Upper lobe of left lung (tissue), 6 donors: ENCODE measurements at regions not wholly inside any gene's neighbourhood (a gene's known extent, or its start where the extent isn't known, plus 50 kb on each side); places are given as distances from the start of the nearest gene placed in this dataset.
A peak's percentile ranks its signal among the peaks of the same experiment; 100 is the strongest.

Experiments used
- ATAC-seq, 2 donors: fragments of 200-7000 bp; cut with Tn5 transposase; one replicate each; pipeline ENCODE4 v1.9.1; 2022; ENCODE audit warnings: mild to moderate bottlenecking in 2 of 2, moderate library complexity in 2 of 2; ENCODE audit not compliant: low FRiP score in 2 of 2
- DNase-seq, 2 donors: peaks; one replicate each; pipeline ENCODE4 v3.0.0-alpha.2; 2019 to 2020
- H3K27ac ChIP-seq, 4 donors: fragments of 200-600 bp; sonication (generic); one replicate each; pipeline ENCODE4 v1.5.1; 2016 to 2019
- H3K27me3 ChIP-seq, 4 donors: fragments of 200-600 bp; sonication (generic); one replicate each; pipeline ENCODE4 v1.5.1; 2017 to 2019
- H3K36me3 ChIP-seq, 4 donors: fragments of 200-600 bp; sonication (generic); one replicate each; pipeline ENCODE4 v1.5.1; 2016 to 2019
- H3K4me1 ChIP-seq, 4 donors: fragments of 200-600 bp; sonication (generic); one replicate each; pipeline ENCODE4 v1.5.1; 2018 to 2019
- H3K4me3 ChIP-seq, 4 donors: fragments of 200-600 bp; sonication (generic); one replicate each; pipeline ENCODE4 v1.5.1; 2017 to 2019; ENCODE audit warnings: mild to moderate bottlenecking in 2 of 4, moderate library complexity in 1 of 4
- H3K9me3 ChIP-seq, 4 donors: fragments of 200-600 bp; sonication (generic); one replicate each; pipeline ENCODE4 v1.5.1; 2018 to 2019
- CTCF ChIP-seq, 6 experiments: fragments of 450-650 bp in 4 of 6; fragments of 200-600 bp in 2 of 6; sonication (generic) in 2 of 6; IDR thresholded peaks; one replicate each; pipeline ENCODE4 v1.5.1; 2016 to 2019; ENCODE audit warnings: antibody characterized with exemption in 6 of 6
- EP300 ChIP-seq, 4 donors: sonication (generic); formaldehyde crosslinking; IDR thresholded peaks; one replicate each; pipeline ENCODE4 v1.5.1; 2017; ENCODE audit warnings: antibody characterized with exemption in 4 of 4, control low read depth in 2 of 4
- POLR2A ChIP-seq, 4 donors: fragments of 450-650 bp; IDR thresholded peaks; one replicate each; pipeline ENCODE4 v1.5.1; 2016 to 2017; ENCODE audit warnings: antibody characterized with exemption in 4 of 4, mild to moderate bottlenecking in 2 of 4
- POLR2AphosphoS5 ChIP-seq, 2 donors: sonication (generic); formaldehyde crosslinking; IDR thresholded peaks; one replicate each; pipeline ENCODE4 v1.5.1; 2017; ENCODE audit warnings: antibody characterized with exemption in 2 of 2
- WGBS, 2 donors: methylation state at CpG; one replicate each; pipeline ENCODE4 v1.1.5; 2017 to 2018; 5-methylcytosine and 5-hydroxymethylcytosine counted together
- donor health status: DM: no; HTN: no; CAD: no; lungs with moderate emphysema.
- donor health status: DM: no; HTN: yes; CAD: no; lungs with severe emphysema.

DNA sequence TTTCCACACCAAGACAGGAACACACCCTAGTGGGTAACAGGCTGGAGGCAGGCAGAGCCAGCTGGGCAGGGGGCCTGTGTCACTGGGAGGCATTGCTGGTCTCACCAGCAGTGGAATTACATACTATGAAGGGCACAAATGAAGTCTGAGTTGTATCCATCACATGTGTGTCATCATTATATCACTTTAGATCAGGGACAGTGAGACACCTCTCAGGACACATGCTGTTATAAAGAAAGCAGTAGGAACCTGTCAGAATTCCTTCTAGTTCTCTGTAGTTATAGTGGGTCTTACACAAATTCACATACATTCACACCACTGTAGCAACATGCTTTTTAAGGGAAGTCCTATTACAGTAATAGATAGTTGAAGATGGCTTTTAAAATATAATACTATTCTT lies 63.5 kb upstream of the FYN start:
- H3K27ac ChIP-seq, result no peak overlapping the region
- no peaks in the 10 kb centered on the region for H3K4me1 ChIP-seq
- no peak overlapping the region for H3K4me3 ChIP-seq
- TF ChIP-seq POLR2A (IDR thresholded peaks at IDR 0.05) (no peak), POLR2AphosphoS5 (IDR thresholded peaks at IDR 0.05) (no peak), CTCF (IDR thresholded peaks at IDR 0.05) (no peak), EP300 (IDR thresholded peaks at IDR 0.05) (no peak)
- H3K9me3 ChIP-seq, result peaks cover 0 to 5% (median 1%) of the 10 kb centered on the region in 4 donors
- DNase-seq (peak in 1 of 2 donors; percentile 17), ATAC-seq (no peak)
- no peaks in the 10 kb centered on the region for H3K27me3 ChIP-seq
- H3K36me3 ChIP-seq, result no peaks in the 10 kb centered on the region

GRCh38 chr6:111938710-111939109 lies 65.5 kb upstream of the FYN start:
- H3K4me1 ChIP-seq, result no peaks in the 10 kb centered on the region
- ATAC-seq (peak in 1 of 2 donors; percentile 42), DNase-seq (no peak)
- peaks cover 0 to 3% (median 0%) of the 10 kb centered on the region in 4 donors for H3K9me3 ChIP-seq
- 55 to 79% methylated on average over 2 to 4 of the region's 4 CpGs for WGBS, 2 donors
- TF ChIP-seq POLR2AphosphoS5 (IDR thresholded peaks at IDR 0.05), result no peak
- TF ChIP-seq CTCF (IDR thresholded peaks at IDR 0.05), result no peak
- TF ChIP-seq POLR2A (IDR thresholded peaks at IDR 0.05), result no peak
- TF ChIP-seq EP300 (IDR thresholded peaks at IDR 0.05), result no peak
- H3K27me3 ChIP-seq, result no peaks in the 10 kb centered on the region
- H3K27ac ChIP-seq, result no peak overlapping the region
- no peak overlapping the region for H3K4me3 ChIP-seq
- no peaks in the 10 kb centered on the region for H3K36me3 ChIP-seq

DNA sequence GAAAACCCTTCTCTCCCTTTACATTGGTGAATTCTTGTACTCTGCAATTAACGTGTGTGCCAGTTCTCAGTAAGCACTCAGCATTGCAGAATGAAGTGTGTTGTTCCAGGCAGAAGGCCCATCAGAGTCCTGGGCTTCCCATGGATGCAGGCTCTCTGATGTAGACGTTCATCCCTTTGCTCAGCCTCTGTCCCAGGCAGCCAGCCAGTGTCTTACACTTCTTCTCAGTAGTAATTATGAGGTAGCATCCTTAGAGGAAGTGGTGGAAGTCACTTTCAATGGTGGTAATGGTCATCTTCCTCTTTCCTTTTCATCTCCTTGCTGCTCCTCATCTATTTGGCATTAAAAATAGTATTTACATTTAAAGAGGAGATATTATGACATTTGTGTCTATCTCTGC lies 66.7 kb upstream of the FYN start:
- H3K4me3 ChIP-seq, result no peak overlapping the region
- WGBS, 2 donors, result 46 to 54% methylated on average over 2 of the region's 2 CpGs

DNA sequence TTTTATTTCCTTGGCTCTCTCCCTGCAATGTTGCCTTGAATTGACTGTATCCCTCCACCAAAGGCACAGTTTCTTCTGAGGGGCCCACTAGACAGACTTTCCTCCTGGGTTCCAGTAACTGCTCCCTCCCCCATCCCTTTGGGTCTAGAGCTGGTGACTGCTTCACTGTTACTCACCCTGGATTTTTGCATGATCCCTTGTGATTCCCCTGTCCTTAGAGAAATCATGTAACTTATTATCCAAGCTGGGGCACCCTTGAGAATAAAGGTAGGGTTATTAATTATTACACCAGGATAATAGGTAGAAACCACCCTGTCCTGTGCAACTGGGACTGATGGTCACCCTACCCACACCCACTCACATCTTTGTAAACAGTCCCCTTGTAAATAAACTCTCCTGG lies 67.5 kb upstream of the FYN start:
- no peak for TF ChIP-seq POLR2A (IDR thresholded peaks at IDR 0.05)
- no peak for TF ChIP-seq EP300 (IDR thresholded peaks at IDR 0.05)
- no peak for TF ChIP-seq CTCF (IDR thresholded peaks at IDR 0.05)
- TF ChIP-seq POLR2AphosphoS5 (IDR thresholded peaks at IDR 0.05), result no peak
- H3K9me3 ChIP-seq, result peaks cover 0 to 3% (median 0%) of the 10 kb centered on the region in 4 donors
- ATAC-seq, result no peak

More for the DNA sequence above, 66.7 kb upstream of the FYN start:
- no peaks in the 10 kb centered on the region for H3K27me3 ChIP-seq
- no peaks in the 10 kb centered on the region for H3K36me3 ChIP-seq
- TF ChIP-seq EP300 (IDR thresholded peaks at IDR 0.05), result no peak
- no peak for TF ChIP-seq POLR2AphosphoS5 (IDR thresholded peaks at IDR 0.05)
- TF ChIP-seq CTCF (IDR thresholded peaks at IDR 0.05), result no peak
- no peak for TF ChIP-seq POLR2A (IDR thresholded peaks at IDR 0.05)
- ATAC-seq, result peak in 1 of 2 donors; percentile 36
- no peak overlapping the region for H3K27ac ChIP-seq
- H3K4me1 ChIP-seq, result no peaks in the 10 kb centered on the region
- DNase-seq, result no peak
- H3K9me3 ChIP-seq, result peaks cover 0 to 3% (median 0%) of the 10 kb centered on the region in 4 donors

GRCh38 chr6:111941686-111942330 lies 68.6 kb upstream of the FYN start:
- WGBS, 2 donors, result 84 to 91% methylated on average over 2 of the region's 2 CpGs
- no peak for DNase-seq
- no peaks in the 10 kb centered on the region for H3K4me1 ChIP-seq
- peaks cover 0 to 3% (median 0%) of the 10 kb centered on the region in 4 donors for H3K9me3 ChIP-seq
- H3K27ac ChIP-seq, result no peak overlapping the region
- no peaks in the 10 kb centered on the region for H3K27me3 ChIP-seq
- no peak for ATAC-seq
- TF ChIP-seq CTCF (IDR thresholded peaks at IDR 0.05), result no peak
- no peak for TF ChIP-seq POLR2A (IDR thresholded peaks at IDR 0.05)
- TF ChIP-seq POLR2AphosphoS5 (IDR thresholded peaks at IDR 0.05), result no peak
- no peak for TF ChIP-seq EP300 (IDR thresholded peaks at IDR 0.05)
- no peaks in the 10 kb centered on the region for H3K36me3 ChIP-seq
- no peak overlapping the region for H3K4me3 ChIP-seq

More for the DNA sequence above, 67.5 kb upstream of the FYN start:
- DNase-seq, result no peak
- Histone ChIP-seq H3K36me3 (no peaks in the 10 kb centered on the region), H3K4me1 (no peaks in the 10 kb centered on the region), H3K27ac (no peak overlapping the region), H3K27me3 (no peaks in the 10 kb centered on the region), H3K4me3 (no peak overlapping the region)
